HL-60 (cell line): ENCODE measurements at regions not wholly inside any gene's neighbourhood (a gene's known extent, or its start where the extent isn't known, plus 50 kb on each side); places are given as distances from the start of the nearest gene placed in this dataset.

ENCODE experiments used
- DNase-seq, 2 experiments: peaks; one replicate each; pipeline ENCODE4 v3.0.0-alpha.2; 2010 to 2020; ENCODE audit warnings: low read depth in 1 of 2, low spot score in 1 of 2
- H3K27ac ChIP-seq: fragments of 250-450 bp; sonication (Bioruptor Pico); replicated peaks from 2 replicates; pipeline ENCODE4 v1.5.1; 2020; ENCODE audit warnings: mild to moderate bottlenecking, moderate library complexity
- H3K27me3 ChIP-seq: fragments of 250-450 bp; sonication (Bioruptor Pico); 2 replicates; pipeline ENCODE4 v1.5.1; 2021; ENCODE audit warnings: mild to moderate bottlenecking, moderate library complexity; ENCODE audit not compliant: insufficient read depth, poor library complexity, severe bottlenecking
- H3K4me3 ChIP-seq: replicated peaks from 2 replicates; pipeline ENCODE4 v1.5.1; 2011; ENCODE audit warnings: mild to moderate bottlenecking, control low read depth, low read length; ENCODE audit not compliant: insufficient read depth
- CTCF ChIP-seq: IDR thresholded peaks from one replicate; pipeline ENCODE4 v1.5.1; 2011; ENCODE audit warnings: low read length, control low read depth, inconsistent platforms; ENCODE audit not compliant: insufficient read depth
- GABPA ChIP-seq: IDR thresholded peaks from 2 replicates; pipeline ENCODE4 v1.6.1; 2012; ENCODE audit warnings: low read depth
- POLR2AphosphoS5 ChIP-seq: IDR thresholded peaks from 2 replicates; pipeline ENCODE4 v1.6.1; 2012; ENCODE audit warnings: low read depth
- REST ChIP-seq: IDR thresholded peaks from 2 replicates; pipeline ENCODE4 v1.6.1; 2012; ENCODE audit warnings: low read depth; ENCODE audit not compliant: insufficient replicate concordance
- SPI1 ChIP-seq: IDR thresholded peaks from 2 replicates; pipeline ENCODE4 v1.6.1; 2012; ENCODE audit warnings: low read depth, mild to moderate bottlenecking, borderline replicate concordance

GRCh38 chr4:164081371-164081770, 586.9 kb downstream of the TMA16 start:
- Histone ChIP-seq H3K27ac (no peak overlapping the region), H3K27me3 (no peaks in the 10 kb centered on the region), H3K4me3 (no peak overlapping the region)
- TF ChIP-seq GABPA (no peak), SPI1 (no peak), CTCF (no peak), REST (no peak), POLR2AphosphoS5 (no peak)
- no peak for DNase-seq

DNA sequence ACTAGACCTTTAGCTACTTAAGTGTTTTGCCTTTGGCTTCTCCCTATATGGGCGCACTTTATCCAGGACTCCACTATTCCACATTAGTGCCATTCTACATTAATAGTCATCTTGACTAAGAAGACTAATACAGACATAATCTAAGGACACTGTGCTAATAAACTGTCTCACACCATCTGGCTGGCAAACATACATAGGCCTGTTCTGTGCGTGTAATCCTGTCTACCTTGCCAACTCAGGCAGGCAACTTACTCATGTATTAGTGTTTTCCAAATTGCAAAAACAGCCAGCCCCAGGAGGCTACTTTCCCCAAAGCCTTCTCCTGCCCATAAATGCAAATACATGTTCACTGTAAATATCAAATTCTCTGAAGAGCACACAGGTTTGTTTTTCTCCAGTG, 587.3 kb downstream of the TMA16 start:
- Histone ChIP-seq H3K27me3 (no peaks in the 10 kb centered on the region), H3K27ac (no peak overlapping the region), H3K4me3 (no peak overlapping the region)
- TF ChIP-seq SPI1: no peak
- no peak for TF ChIP-seq REST
- TF ChIP-seq POLR2AphosphoS5: no peak
- TF ChIP-seq CTCF: no peak
- no peak for TF ChIP-seq GABPA
- no peak for DNase-seq

GRCh38 chr4:164087733-164088132, 593.2 kb downstream of the TMA16 start:
- Histone ChIP-seq H3K4me3 (no peak overlapping the region), H3K27ac (no peak overlapping the region), H3K27me3 (no peaks in the 10 kb centered on the region)
- no peak for TF ChIP-seq CTCF
- no peak for TF ChIP-seq POLR2AphosphoS5
- no peak for TF ChIP-seq REST
- TF ChIP-seq GABPA: no peak
- TF ChIP-seq SPI1: no peak
- no peak for DNase-seq
